ENCODE measurements at regions not wholly inside any gene's neighbourhood (a gene's known extent, or its start where the extent isn't known, plus 50 kb on each side); places are given as distances from the start of the nearest gene placed in this dataset.

GRCh38 chr21:15365751-15366392, 301.1 kb upstream of the NRIP1 start:
- Histone ChIP-seq H3K27me3 (ENCODE audit: control insufficient read depth, insufficient read depth, low read length) (no peaks in the 10 kb centered on the region), H3K36me3 (ENCODE audit: control insufficient read depth, insufficient read depth, low read length) (no peaks in the 10 kb centered on the region), H3K4me1 (ENCODE audit: control insufficient read depth, insufficient read depth, low read length) (no peaks in the 10 kb centered on the region), H3K4me3 (ENCODE audit: low read depth in 2 of 2, low read length in 2 of 2) (no peak overlapping the region), H3K9me3 (ENCODE audit: control insufficient read depth, insufficient read depth, low read depth, low read length) (no peaks in the 10 kb centered on the region), H3K27ac (ENCODE audit: low read length) (no peak overlapping the region)
- TF ChIP-seq POLR2AphosphoS5 (IDR thresholded peaks at IDR 0.05; ENCODE audit: low read depth, low read length) (no peak), CTCF (IDR thresholded peaks at IDR 0.05) (no peak), TCF7L2 (IDR thresholded peaks at IDR 0.05; ENCODE audit: low read depth, low read length) (no peak), SIN3A (IDR thresholded peaks at IDR 0.05; ENCODE audit: borderline replicate concordance, insufficient read depth, low read depth, low read length) (no peak), REST (IDR thresholded peaks at IDR 0.05; ENCODE audit: insufficient read depth in 1 of 2, low read depth in 2 of 2, low read length in 1 of 2) (no peak)
- BruUV-seq (replicated peaks), result no TSS peak
- no peak for ATAC-seq
- ChIA-PET POLR2A (no interaction called here), CTCF (no interaction called here)
- DNase-seq (ENCODE audit: low read depth, low spot score), result no peak
- intact Hi-C loops (cut with micrococcal nuclease; ENCODE audit: unreplicated experiment) (no loop called here), in situ Hi-C loops (cut with HindIII; ENCODE audit: low pct_unique_long_range_greater_than_20kb, low sequenced_read_pairs) (no loop called here)

- intact Hi-C loops (cut with micrococcal nuclease; ENCODE audit: unreplicated experiment) (no loop called here), in situ Hi-C loops (cut with HindIII; ENCODE audit: low pct_unique_long_range_greater_than_20kb, low sequenced_read_pairs) (no loop called here)
- ChIA-PET CTCF (no interaction called here), POLR2A (no interaction called here)
- ATAC-seq, result no peak
- Histone ChIP-seq H3K27me3 (ENCODE audit: control insufficient read depth, insufficient read depth, low read length) (no peaks in the 10 kb centered on the region), H3K9me3 (ENCODE audit: control insufficient read depth, insufficient read depth, low read depth, low read length) (no peaks in the 10 kb centered on the region), H3K4me3 (ENCODE audit: low read depth in 2 of 2, low read length in 2 of 2) (no peak overlapping the region), H3K36me3 (ENCODE audit: control insufficient read depth, insufficient read depth, low read length) (no peaks in the 10 kb centered on the region), H3K4me1 (ENCODE audit: control insufficient read depth, insufficient read depth, low read length) (no peaks in the 10 kb centered on the region), H3K27ac (ENCODE audit: low read length) (no peak overlapping the region)
- no peak for DNase-seq (ENCODE audit: low read depth, low spot score)
- BruUV-seq (replicated peaks), result no TSS peak
- TF ChIP-seq POLR2AphosphoS5 (IDR thresholded peaks at IDR 0.05; ENCODE audit: low read depth, low read length) (no peak), CTCF (IDR thresholded peaks at IDR 0.05) (no peak), REST (IDR thresholded peaks at IDR 0.05; ENCODE audit: insufficient read depth in 1 of 2, low read depth in 2 of 2, low read length in 1 of 2) (no peak), SIN3A (IDR thresholded peaks at IDR 0.05; ENCODE audit: borderline replicate concordance, insufficient read depth, low read depth, low read length) (no peak), TCF7L2 (IDR thresholded peaks at IDR 0.05; ENCODE audit: low read depth, low read length) (no peak)
These were observed 301.8 kb upstream of the NRIP1 start for GRCh38 chr21:15366555-15366954.

Measured in Panc1 (cell line).